ENCODE measurements at regions not wholly inside any gene's neighbourhood (a gene's known extent, or its start where the extent isn't known, plus 50 kb on each side); places are given as distances from the start of the nearest gene placed in this dataset.
A peak's percentile ranks its signal among the peaks of the same experiment; 100 is the strongest.

DNA sequence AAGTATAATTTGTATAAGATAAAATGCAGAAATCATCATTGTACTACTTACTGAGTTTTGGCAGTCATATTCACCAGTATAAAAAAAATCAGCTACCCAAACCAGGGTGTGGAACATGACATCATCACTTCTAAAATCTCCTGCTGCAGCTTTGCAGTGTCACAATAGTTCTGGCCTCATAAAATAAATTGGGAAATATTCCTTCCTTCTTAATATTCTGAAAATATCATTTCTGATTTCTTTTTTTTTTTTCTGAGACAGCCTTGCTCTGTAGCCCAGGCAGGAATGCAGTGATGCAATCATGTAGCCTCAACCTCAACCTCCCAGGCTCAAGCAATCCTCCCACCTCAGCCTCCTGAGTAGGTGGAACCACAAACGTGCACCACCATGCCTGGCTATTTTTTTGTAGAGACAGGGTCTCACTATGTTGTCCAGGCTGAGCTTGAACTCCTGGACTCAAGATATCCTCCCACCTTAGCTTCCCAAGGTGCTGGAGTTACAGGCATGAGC lies 101.4 kb downstream of the TMEM18 start:
- TF ChIP-seq POLR2A (IDR thresholded peaks at IDR 0.05): no peak
- TF ChIP-seq, protein P1, sequence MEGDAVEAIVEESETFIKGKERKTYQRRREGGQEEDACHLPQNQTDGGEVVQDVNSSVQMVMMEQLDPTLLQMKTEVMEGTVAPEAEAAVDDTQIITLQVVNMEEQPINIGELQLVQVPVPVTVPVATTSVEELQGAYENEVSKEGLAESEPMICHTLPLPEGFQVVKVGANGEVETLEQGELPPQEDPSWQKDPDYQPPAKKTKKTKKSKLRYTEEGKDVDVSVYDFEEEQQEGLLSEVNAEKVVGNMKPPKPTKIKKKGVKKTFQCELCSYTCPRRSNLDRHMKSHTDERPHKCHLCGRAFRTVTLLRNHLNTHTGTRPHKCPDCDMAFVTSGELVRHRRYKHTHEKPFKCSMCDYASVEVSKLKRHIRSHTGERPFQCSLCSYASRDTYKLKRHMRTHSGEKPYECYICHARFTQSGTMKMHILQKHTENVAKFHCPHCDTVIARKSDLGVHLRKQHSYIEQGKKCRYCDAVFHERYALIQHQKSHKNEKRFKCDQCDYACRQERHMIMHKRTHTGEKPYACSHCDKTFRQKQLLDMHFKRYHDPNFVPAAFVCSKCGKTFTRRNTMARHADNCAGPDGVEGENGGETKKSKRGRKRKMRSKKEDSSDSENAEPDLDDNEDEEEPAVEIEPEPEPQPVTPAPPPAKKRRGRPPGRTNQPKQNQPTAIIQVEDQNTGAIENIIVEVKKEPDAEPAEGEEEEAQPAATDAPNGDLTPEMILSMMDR (IDR thresholded peaks at IDR 0.05): no peak
- peak in 2 of 3 donors; percentile 28 to 49 for TF ChIP-seq POLR2AphosphoS5 (IDR thresholded peaks at IDR 0.05)
